ENCODE measurements at regions not wholly inside any gene's neighbourhood (a gene's known extent, or its start where the extent isn't known, plus 50 kb on each side); places are given as distances from the start of the nearest gene placed in this dataset.

DNA sequence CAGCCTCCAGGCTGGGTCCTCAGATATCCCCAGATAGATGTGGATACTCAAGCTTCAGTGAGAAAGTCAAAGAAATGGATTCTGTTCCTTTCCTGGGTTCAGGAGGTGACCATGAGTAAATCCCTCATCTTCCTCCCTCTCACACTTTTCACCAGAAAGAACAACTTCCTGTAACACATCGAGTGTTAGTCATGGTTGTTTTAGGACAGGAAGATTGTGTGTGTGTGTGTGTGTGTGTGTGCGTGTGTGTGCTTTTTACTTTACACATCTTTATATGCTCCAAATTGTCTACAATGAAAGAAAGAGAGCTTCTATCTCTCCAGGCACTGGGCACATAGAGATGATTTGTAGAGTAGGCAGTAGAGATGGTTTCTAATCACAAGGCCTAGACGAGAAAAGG is 139.9 kb downstream of the TBXT start:
- peak; percentile 56 for DNase-seq (ENCODE audit: low read depth)
- no peak overlapping the region for H3K4me3 ChIP-seq (ENCODE audit: low read length)
- TF ChIP-seq CTCF (conservative IDR thresholded peaks at IDR 0.05; ENCODE audit: low read length), result no peak

- no peak for TF ChIP-seq CTCF (conservative IDR thresholded peaks at IDR 0.05; ENCODE audit: low read length)
- H3K4me3 ChIP-seq (ENCODE audit: low read length), result no peak overlapping the region
- DNase-seq (ENCODE audit: low read depth), result no peak
Measured at GRCh38 chr6:166026586-166027126, 141.0 kb downstream of the TBXT start.

DNA sequence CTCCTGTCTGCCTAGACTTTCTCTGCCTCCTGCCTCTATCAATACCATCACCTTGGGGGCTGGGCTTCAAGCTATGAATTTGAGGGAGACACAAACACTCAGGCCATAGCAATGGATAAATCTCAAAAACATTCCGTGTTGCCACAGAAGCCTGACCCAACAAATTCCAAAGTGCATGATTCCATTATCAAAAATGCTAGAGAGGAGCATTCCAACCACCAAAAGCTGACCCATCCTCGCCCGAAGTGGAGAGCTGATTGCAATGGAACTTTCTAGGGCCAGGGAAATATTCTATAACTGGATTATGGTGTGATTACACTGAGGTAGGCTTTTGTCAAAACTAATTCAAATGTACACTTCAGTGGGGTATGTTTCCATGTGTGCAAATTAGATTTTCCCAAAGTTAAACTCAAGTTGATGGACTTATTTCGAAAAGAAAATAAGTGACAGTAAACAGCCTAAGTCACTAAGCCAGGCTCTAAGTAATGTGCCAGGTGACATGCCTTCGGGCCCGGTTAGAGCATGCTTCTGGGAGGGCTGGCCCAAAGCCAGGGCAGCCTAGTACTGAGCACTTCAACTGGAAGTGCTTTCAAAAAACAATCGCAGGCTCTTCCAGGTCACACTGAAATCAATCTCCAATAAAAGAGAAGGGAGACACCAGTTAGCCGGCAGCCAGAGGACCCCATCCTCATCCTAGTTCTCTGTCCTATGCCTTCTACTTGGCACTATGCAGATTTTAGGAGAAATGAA is 142.3 kb downstream of the TBXT start:
- peak; percentile 95 for DNase-seq (ENCODE audit: low read depth)
- no peak overlapping the region for H3K4me3 ChIP-seq (ENCODE audit: low read length)
- no peak for TF ChIP-seq CTCF (conservative IDR thresholded peaks at IDR 0.05; ENCODE audit: low read length)

GRCh38 chr6:166024252-166024651 is 143.4 kb downstream of the TBXT start:
- TF ChIP-seq CTCF (conservative IDR thresholded peaks at IDR 0.05; ENCODE audit: low read length), result no peak
- no peak overlapping the region for H3K4me3 ChIP-seq (ENCODE audit: low read length)
- DNase-seq (ENCODE audit: low read depth), result no peak

DNA sequence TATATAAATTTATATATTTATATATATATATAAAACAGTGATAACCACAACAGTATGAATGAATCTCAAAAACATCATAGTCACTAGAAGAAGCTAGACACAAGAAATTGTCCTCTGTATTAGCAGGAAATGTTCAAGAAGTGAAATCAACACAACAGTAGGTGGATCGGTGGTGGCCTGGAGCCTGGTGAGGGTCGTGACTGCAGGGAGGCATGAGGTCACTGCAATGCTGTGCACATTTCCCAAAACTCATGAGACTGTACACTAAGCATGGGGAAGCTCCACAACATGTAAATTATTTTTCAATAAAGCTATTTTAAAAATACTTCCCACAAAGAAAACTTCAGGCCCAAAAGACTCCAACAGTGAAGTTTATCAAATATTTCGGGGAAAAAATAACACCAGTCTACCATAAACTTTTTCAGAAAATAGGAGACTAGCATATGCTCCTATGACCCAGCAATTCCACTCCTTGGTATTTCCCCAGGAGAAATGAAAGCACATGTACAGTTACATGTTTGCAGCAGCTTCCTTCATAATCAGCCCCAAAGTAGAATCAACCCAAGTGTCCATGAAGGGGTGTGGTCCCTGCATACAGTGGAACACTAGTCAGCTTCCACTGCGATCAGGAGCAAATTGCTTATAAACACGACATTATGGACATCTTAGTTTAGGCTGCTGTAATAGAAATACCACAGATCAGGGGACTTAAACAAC is 144.2 kb downstream of the TBXT start:
- no peak for TF ChIP-seq CTCF (conservative IDR thresholded peaks at IDR 0.05; ENCODE audit: low read length)
- no peak overlapping the region for H3K4me3 ChIP-seq (ENCODE audit: low read length)
- DNase-seq (ENCODE audit: low read depth), result no peak

- no peak overlapping the region for H3K4me3 ChIP-seq (ENCODE audit: low read length)
- no peak for TF ChIP-seq CTCF (conservative IDR thresholded peaks at IDR 0.05; ENCODE audit: low read length)
- no peak for DNase-seq (ENCODE audit: low read depth)
Measured at GRCh38 chr6:166021429-166021828, 146.2 kb downstream of the TBXT start.

- no peak overlapping the region for H3K4me3 ChIP-seq (ENCODE audit: low read length)
- TF ChIP-seq CTCF (conservative IDR thresholded peaks at IDR 0.05; ENCODE audit: low read length), result no peak
- no peak for DNase-seq (ENCODE audit: low read depth)
Measured at GRCh38 chr6:166019214-166019613, 148.4 kb downstream of the TBXT start.

Data from AG10803 (cell line).